ENCODE measurements at regions not wholly inside any gene's neighbourhood (a gene's known extent, or its start where the extent isn't known, plus 50 kb on each side); places are given as distances from the start of the nearest gene placed in this dataset.

DNA sequence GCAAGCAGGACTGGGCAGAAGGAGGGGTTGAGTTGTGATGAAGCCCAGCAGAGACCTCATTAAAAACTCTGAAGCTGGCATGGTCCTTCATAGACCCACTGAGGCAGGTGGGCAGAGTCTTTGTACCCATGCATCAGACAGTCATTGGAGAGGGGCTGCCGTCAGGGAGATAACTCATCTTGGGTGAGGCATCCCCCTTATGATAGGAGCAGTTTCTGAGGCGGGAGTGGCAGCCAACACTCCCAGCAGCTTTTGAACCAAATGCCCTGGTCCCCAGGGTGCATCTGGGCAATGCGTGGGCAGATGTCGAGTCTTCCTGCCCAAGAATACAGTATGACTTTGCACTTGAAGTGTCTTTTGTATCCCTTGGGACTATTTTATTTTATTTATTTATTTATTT lies 68.1 kb downstream of the HTR5A start:
- Mint-ChIP-seq H3K4me1 (no peaks in the 10 kb centered on the region), H3K9me3 (peaks cover 0 to 7% of the 10 kb centered on the region in 2 donors), H3K27ac (no peak overlapping the region), H3K27me3 (peaks cover 26% of the 10 kb centered on the region), H3K4me3 (no peak overlapping the region)
- DNase-seq = no peak
- ATAC-seq = no peak

GRCh38 chr7:155141562-155141961 lies 71.4 kb downstream of the HTR5A start:
- H3K9me3 Mint-ChIP-seq = peaks cover 0 to 7% of the 10 kb centered on the region in 2 donors
- peaks cover 43% of the 10 kb centered on the region for H3K27me3 Mint-ChIP-seq
- no peak overlapping the region for H3K4me3 Mint-ChIP-seq
- no peaks in the 10 kb centered on the region for H3K4me1 Mint-ChIP-seq
- peak; percentile 26 for ATAC-seq
- no peak for DNase-seq
- H3K27ac Mint-ChIP-seq = no peak overlapping the region

DNA sequence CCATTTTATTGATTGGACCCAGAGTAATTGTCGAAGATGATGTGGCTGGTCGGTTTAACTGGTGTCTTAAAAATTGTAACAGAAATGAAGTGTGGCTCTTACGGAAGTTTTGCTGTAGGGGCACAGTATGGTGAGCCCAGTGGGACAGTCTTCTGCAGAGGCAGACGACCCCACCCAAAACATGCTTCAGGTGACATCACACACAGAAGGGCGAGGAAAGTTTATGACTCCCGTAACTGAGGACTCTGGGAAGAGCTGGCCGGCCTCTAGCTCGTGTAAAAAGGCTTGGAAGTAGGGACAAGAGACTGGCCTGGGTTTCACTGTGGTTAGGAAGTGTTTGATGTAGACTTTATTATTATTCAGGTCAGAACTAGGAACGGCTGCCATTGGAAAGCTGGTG lies 73.3 kb downstream of the HTR5A start:
- ATAC-seq = no peak

DNA sequence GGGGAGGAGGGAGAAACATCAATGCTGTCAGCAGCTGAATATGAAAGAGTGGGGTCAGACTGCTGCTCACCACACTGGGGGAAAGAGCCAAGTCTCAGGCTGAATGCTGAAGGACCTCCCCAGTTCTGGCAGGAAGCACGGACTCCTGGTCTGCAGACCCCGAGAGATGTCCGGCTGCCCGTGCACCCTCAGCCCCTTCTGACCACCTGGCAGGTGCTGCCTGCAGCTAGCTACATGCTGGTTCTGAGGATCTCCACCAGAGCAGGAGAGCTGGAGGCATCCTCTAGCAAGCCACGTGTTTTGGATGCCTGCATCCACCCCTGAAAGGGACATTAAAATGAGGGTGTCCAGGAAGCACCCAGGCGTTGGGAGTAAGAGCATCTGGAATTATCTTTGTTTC lies 74.2 kb downstream of the HTR5A start:
- peaks cover 6% of the 10 kb centered on the region for H3K4me1 Mint-ChIP-seq
- ATAC-seq (no peak), DNase-seq (no peak)
- H3K9me3 Mint-ChIP-seq = no peaks in the 10 kb centered on the region
- peaks cover 43% of the 10 kb centered on the region for H3K27me3 Mint-ChIP-seq
- no peak overlapping the region for H3K27ac Mint-ChIP-seq
- H3K4me3 Mint-ChIP-seq = no peak overlapping the region

More for the DNA sequence above, 73.3 kb downstream of the HTR5A start:
- Mint-ChIP-seq H3K4me1 (peaks cover 6% of the 10 kb centered on the region), H3K9me3 (no peaks in the 10 kb centered on the region), H3K27ac (no peak overlapping the region), H3K4me3 (no peak overlapping the region), H3K27me3 (peaks cover 43% of the 10 kb centered on the region)
- no peak for DNase-seq

DNA sequence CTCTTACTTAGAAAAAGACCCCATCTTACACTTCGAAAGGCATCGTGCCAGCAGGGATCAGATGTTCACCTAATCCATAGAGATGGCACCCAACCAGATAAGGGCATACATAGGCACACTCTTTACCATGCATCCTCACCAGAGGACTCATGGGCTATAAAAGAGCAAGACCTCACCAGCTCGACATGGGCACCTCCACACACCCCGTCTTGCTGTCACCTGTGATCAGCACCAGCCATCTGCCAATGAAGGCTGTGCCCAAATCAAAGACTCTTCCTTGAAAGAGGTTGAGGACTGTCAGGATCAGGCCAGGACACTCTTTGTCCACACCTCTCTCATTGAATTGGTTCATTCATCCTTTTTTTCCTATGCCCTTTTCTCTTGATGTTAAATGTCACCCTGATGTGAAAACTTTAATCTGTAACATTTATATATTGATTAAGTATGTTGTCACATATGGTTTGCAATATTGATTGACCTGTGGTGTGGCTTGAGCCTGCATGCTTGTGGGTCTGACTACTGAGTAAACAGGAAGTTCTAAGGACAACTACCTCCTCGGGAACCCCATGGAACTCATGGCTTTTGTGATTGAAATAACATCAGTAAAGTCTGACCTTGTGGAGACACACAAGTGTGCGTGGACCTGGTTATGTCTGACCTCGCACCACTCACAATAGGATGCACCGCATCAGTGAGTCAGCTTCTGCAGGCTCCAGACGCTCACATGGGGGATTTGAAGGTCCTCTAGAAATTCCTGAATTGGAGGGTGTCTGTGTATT lies 75.5 kb downstream of the HTR5A start:
- DNase-seq = no peak
- H3K27me3 Mint-ChIP-seq = peaks cover 41% of the 10 kb centered on the region
- no peak for ATAC-seq

GRCh38 chr7:155147172-155147571 lies 77.0 kb downstream of the HTR5A start:
- Mint-ChIP-seq H3K27me3 (peaks cover 27% of the 10 kb centered on the region), H3K4me3 (no peak overlapping the region), H3K27ac (no peak overlapping the region), H3K4me1 (peaks cover 6% of the 10 kb centered on the region), H3K9me3 (peaks cover 8 to 10% of the 10 kb centered on the region in 2 donors)
- ATAC-seq (no peak), DNase-seq (no peak)

More for the DNA sequence above, 75.5 kb downstream of the HTR5A start:
- Mint-ChIP-seq H3K9me3 (peaks cover 0 to 4% of the 10 kb centered on the region in 2 donors), H3K4me1 (peaks cover 6% of the 10 kb centered on the region), H3K27ac (no peak overlapping the region), H3K4me3 (no peak overlapping the region)

- DNase-seq (no peak), ATAC-seq (no peak)
- no peak overlapping the region for H3K27ac Mint-ChIP-seq
- peaks cover 23% of the 10 kb centered on the region for H3K27me3 Mint-ChIP-seq
- peaks cover 8 to 10% of the 10 kb centered on the region in 2 donors for H3K9me3 Mint-ChIP-seq
- no peak overlapping the region for H3K4me3 Mint-ChIP-seq
- peaks cover 6% of the 10 kb centered on the region for H3K4me1 Mint-ChIP-seq
These were observed 77.5 kb downstream of the HTR5A start for GRCh38 chr7:155147624-155148023.

DNA sequence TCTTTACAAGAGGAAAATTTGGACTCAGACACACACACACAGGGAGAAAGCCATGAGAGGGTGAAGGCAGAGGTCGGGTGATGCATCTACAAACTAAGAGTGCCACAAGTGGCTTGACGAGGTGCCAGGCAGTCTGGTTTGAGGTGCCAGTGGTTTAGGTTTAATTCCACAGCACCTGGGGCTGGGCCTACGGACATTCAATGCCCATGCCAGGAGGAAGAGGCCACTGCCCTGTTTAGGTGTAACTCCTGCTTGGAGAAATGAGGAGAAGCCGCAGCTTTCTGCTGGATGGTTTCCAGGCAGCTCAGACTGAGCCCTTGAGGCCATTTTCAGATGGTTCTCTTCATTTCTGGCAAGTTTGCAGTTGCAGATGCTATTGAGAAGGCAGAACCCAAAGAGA lies 83.6 kb downstream of the HTR5A start:
- H3K9me3 Mint-ChIP-seq = peaks cover 8 to 16% of the 10 kb centered on the region in 2 donors
- H3K27ac Mint-ChIP-seq = no peak overlapping the region
- no peaks in the 10 kb centered on the region for H3K27me3 Mint-ChIP-seq
- H3K4me1 Mint-ChIP-seq = no peaks in the 10 kb centered on the region
- DNase-seq (no peak), ATAC-seq (no peak)
- H3K4me3 Mint-ChIP-seq = no peak overlapping the region

- Mint-ChIP-seq H3K4me1 (no peaks in the 10 kb centered on the region), H3K27me3 (no peaks in the 10 kb centered on the region), H3K27ac (no peak overlapping the region), H3K9me3 (peaks cover 8 to 16% of the 10 kb centered on the region in 2 donors), H3K4me3 (no peak overlapping the region)
- ATAC-seq (no peak), DNase-seq (no peak)
These were observed 84.5 kb downstream of the HTR5A start for GRCh38 chr7:155154586-155154985.

- DNase-seq = no peak
- Mint-ChIP-seq H3K27ac (no peak overlapping the region), H3K4me1 (no peaks in the 10 kb centered on the region), H3K27me3 (peaks cover 13% of the 10 kb centered on the region), H3K9me3 (no peaks in the 10 kb centered on the region), H3K4me3 (no peak overlapping the region)
- ATAC-seq = no peak
These were observed 91.6 kb downstream of the HTR5A start for GRCh38 chr7:155161690-155162089.

DNA sequence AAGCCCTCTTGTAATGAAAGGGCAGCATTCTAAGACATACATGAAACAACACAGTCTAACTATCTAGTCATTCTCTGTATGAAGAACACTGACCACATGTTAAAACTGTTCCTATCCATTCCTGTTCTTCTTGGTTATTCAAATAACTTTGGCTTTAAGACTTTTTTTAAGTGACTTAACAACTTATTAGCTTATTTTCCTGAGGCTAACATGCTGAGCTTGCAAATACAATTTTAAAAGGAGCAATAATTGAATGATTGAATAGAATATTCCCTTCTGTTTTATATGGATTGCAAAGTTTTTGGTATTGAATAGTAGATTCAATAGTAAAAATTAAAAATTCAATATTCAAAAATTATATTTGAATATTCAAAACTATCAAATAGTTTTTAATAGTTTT lies 92.3 kb downstream of the HTR5A start:
- Mint-ChIP-seq H3K9me3 (no peaks in the 10 kb centered on the region), H3K4me3 (no peak overlapping the region), H3K4me1 (no peaks in the 10 kb centered on the region), H3K27ac (no peak overlapping the region), H3K27me3 (peaks cover 13% of the 10 kb centered on the region)
- DNase-seq (no peak), ATAC-seq (no peak)

- Mint-ChIP-seq H3K4me3 (no peak overlapping the region), H3K27ac (no peak overlapping the region), H3K4me1 (no peaks in the 10 kb centered on the region), H3K9me3 (no peaks in the 10 kb centered on the region), H3K27me3 (peaks cover 13% of the 10 kb centered on the region)
- ATAC-seq (no peak), DNase-seq (no peak)
These were observed 93.6 kb downstream of the HTR5A start for GRCh38 chr7:155163696-155164095.

- DNase-seq (no peak), ATAC-seq (no peak)
- Mint-ChIP-seq H3K4me1 (no peaks in the 10 kb centered on the region), H3K9me3 (no peaks in the 10 kb centered on the region), H3K4me3 (no peak overlapping the region), H3K27ac (no peak overlapping the region), H3K27me3 (peaks cover 13% of the 10 kb centered on the region)
These were observed 94.2 kb downstream of the HTR5A start for GRCh38 chr7:155164316-155164715.

DNA sequence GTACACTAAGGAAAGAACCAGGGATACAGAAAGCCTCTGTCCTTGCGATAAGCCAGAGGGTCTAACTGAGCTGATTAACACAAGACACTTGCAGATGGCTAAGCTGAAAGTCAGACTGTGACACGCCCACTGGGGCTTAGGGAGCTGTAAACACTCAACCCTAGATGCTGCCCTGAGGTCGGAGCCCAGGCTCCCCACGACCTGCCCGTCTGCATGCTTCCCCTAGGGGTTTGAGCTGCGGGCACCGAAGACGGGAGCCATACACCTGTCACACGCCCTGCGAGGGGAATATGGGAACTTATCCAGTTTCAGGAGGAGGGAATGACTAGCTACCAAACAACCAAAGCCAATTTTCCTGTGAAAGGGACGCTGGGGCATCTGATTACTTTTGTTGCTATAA lies 96.0 kb downstream of the HTR5A start:
- no peak for DNase-seq
- H3K9me3 Mint-ChIP-seq = no peaks in the 10 kb centered on the region
- peaks cover 14% of the 10 kb centered on the region for H3K27me3 Mint-ChIP-seq
- no peak for ATAC-seq
- H3K4me3 Mint-ChIP-seq = no peak overlapping the region
- H3K27ac Mint-ChIP-seq = no peak overlapping the region
- no peaks in the 10 kb centered on the region for H3K4me1 Mint-ChIP-seq

DNA sequence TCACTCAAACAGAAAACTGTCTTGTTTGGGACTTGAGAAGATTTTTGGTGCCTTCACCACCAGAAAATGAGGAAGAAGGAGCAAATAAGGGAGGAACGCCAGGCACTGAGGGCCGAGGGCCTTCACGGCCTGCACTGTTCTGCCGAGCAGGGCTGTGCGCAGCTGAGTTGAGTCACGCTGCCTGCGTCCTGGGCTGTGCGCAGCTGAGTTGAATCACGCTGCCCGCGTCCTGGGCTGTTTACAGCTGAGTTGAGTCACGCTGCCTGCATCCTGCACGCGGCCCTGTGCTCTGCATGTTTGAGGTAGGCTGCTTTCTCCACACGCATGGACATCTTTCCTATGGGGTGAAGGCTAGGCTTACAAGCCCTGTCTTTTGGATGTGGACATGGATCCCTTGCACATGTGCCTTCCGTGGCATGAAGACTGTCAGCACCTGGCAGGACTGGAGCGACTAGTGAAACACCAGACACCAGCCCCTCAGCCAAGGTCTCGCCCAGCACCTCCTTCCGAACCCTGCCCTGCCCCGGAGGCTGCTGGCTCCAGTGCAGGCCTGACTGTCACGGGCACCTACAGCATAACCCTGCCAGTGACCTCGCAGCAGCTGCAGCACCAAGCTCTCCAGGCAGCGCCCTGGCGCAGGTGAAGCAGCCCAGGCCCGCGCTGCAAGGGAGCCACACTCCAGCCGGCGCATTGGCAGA lies 96.7 kb downstream of the HTR5A start:
- Mint-ChIP-seq H3K4me3 (no peak overlapping the region), H3K27me3 (peaks cover 21% of the 10 kb centered on the region), H3K4me1 (no peaks in the 10 kb centered on the region), H3K27ac (no peak overlapping the region), H3K9me3 (no peaks in the 10 kb centered on the region)
- DNase-seq = no peak
- ATAC-seq = no peak

GRCh38 chr7:155167706-155168365 lies 97.7 kb downstream of the HTR5A start:
- H3K27ac Mint-ChIP-seq = no peak overlapping the region
- peaks cover 31% of the 10 kb centered on the region for H3K27me3 Mint-ChIP-seq
- no peaks in the 10 kb centered on the region for H3K9me3 Mint-ChIP-seq
- H3K4me3 Mint-ChIP-seq = no peak overlapping the region
- ATAC-seq (no peak), DNase-seq (no peak)
- H3K4me1 Mint-ChIP-seq = no peaks in the 10 kb centered on the region
